H1 (cell line): ENCODE measurements at regions not wholly inside any gene's neighbourhood (a gene's known extent, or its start where the extent isn't known, plus 50 kb on each side); places are given as distances from the start of the nearest gene placed in this dataset.
A peak's percentile ranks its signal among the peaks of the same experiment; 100 is the strongest.

Source experiments
- ATF3 ChIP-seq: IDR thresholded peaks from 2 replicates; pipeline ENCODE4 v1.6.1; 2011; ENCODE audit warnings: low read depth, mild to moderate bottlenecking, low read length; ENCODE audit not compliant: insufficient read depth
- BACH1 ChIP-seq: IDR thresholded peaks from 2 replicates; pipeline ENCODE4 v1.6.1; 2012; ENCODE audit warnings: low read length, improper control_type of control experiment
- CHD1 ChIP-seq: IDR thresholded peaks from 2 replicates; pipeline ENCODE4 v1.6.1; 2012; ENCODE audit warnings: low read depth, low read length, improper control_type of control experiment
- CTCF ChIP-seq, 3 experiments: IDR thresholded peaks; 1 replicate in 2 of 3; 2 replicates in 1 of 3; pipeline versions ENCODE4 v1.5.1 to v1.6.1; 2011; ENCODE audit warnings: low read length in 3 of 3, mild to moderate bottlenecking in 3 of 3, inconsistent platforms in 2 of 3, low read depth in 1 of 3, moderate library complexity in 1 of 3; ENCODE audit not compliant: insufficient read depth in 1 of 3; ENCODE audit errors: control extremely low read depth in 1 of 3
- POU5F1 ChIP-seq: IDR thresholded peaks from 2 replicates; pipeline ENCODE4 v1.6.1; 2011; ENCODE audit warnings: low read depth, mild to moderate bottlenecking, low read length, moderate library complexity
- RAD21 ChIP-seq, 2 experiments: IDR thresholded peaks in 1 of 2; conservative IDR thresholded peaks in 1 of 2; 2 replicates each; pipeline ENCODE4 v1.6.1; 2011; ENCODE audit warnings: low read depth in 2 of 2, low read length in 2 of 2, improper control_type of control experiment in 1 of 2, inconsistent platforms in 1 of 2, mild to moderate bottlenecking in 1 of 2, moderate library complexity in 1 of 2
- SP1 ChIP-seq: IDR thresholded peaks from 2 replicates; pipeline ENCODE4 v1.6.1; 2011; ENCODE audit warnings: low read depth, low read length

DNA sequence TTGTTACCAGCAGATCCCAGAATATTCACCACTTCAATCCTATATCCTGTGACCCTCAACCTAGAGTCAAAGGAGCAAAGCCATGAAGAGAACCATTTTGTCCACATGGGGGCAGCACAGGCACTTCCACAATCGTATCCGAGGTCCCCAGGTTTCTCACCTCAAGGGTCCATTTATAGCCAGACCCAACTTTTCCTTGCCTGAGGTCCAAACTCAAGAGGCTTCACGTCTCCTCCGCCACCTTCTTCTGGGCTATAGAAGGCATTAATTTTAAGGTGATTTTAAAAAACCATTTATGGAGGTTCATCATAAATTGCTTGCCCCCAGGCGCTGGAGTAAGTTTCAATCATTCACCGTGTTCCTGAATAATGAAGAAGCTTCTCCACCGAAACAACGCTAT is 111.6 kb upstream of the NABP1 start (continued):
- TF ChIP-seq CTCF (IDR thresholded peaks at IDR 0.05; ENCODE audit: control extremely low read depth in 1 of 3, insufficient read depth in 1 of 3, low read depth in 1 of 3, low read length in 3 of 3) (peak; percentile 56 to 89 (median 83)), SP1 (no peak), ATF3 (no peak), RAD21 (IDR thresholded peaks at IDR 0.05 in 1 of 2, conservative IDR thresholded peaks at IDR 0.05 in 1 of 2; ENCODE audit: low read depth in 2 of 2, low read length in 2 of 2) (peak; percentile 83 to 89), BACH1 (no peak), POU5F1 (no peak), CHD1 (no peak)
